ENCODE measurements at regions not wholly inside any gene's neighbourhood (a gene's known extent, or its start where the extent isn't known, plus 50 kb on each side); places are given as distances from the start of the nearest gene placed in this dataset.

- Mint-ChIP-seq H3K27me3 (no peaks in the 10 kb centered on the region), H3K36me3 (ENCODE audit: insufficient read depth) (no peaks in the 10 kb centered on the region), H3K4me1 (ENCODE audit: low read depth) (peaks cover 5% of the 10 kb centered on the region), H3K27ac (no peak overlapping the region), H3K4me3 (ENCODE audit: low read depth) (no peak overlapping the region), H3K9me3 (ENCODE audit: low read depth) (no peaks in the 10 kb centered on the region)
- DNase-seq (ENCODE audit: low spot score, unreplicated experiment), result no peak
- no peak for TF ChIP-seq CTCF (IDR thresholded peaks at IDR 0.05; ENCODE audit: unreplicated experiment)
Observed at GRCh38 chr12:84632556-84632955, 280.0 kb downstream of the SLC6A15 start.

DNA sequence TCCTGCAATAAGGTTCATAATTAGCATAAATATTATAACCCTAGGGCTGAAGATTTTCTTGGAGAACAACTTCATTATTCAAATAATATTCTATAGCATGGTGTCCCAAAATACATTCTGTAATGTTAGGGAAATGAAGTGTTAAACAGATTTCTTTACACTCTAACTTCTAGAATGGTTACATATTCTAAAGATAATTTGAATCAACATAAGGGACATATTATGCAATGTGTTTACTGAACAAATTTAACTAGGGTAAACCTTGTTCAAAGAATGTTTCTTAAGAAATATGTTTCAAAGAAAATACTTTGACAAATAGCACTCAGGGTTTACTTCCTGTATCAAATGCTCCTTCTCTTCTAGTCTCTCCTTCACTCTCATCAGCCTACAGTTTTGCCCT, 281.6 kb downstream of the SLC6A15 start:
- TF ChIP-seq CTCF (IDR thresholded peaks at IDR 0.05; ENCODE audit: unreplicated experiment), result no peak
- Mint-ChIP-seq H3K36me3 (ENCODE audit: insufficient read depth) (no peaks in the 10 kb centered on the region), H3K27me3 (no peaks in the 10 kb centered on the region), H3K27ac (no peak overlapping the region), H3K9me3 (ENCODE audit: low read depth) (no peaks in the 10 kb centered on the region), H3K4me3 (ENCODE audit: low read depth) (no peak overlapping the region), H3K4me1 (ENCODE audit: low read depth) (peaks cover 5% of the 10 kb centered on the region)
- DNase-seq (ENCODE audit: low spot score, unreplicated experiment), result no peak

GRCh38 chr12:84627593-84627992, 285.0 kb downstream of the SLC6A15 start:
- no peak for TF ChIP-seq CTCF (IDR thresholded peaks at IDR 0.05; ENCODE audit: unreplicated experiment)
- Mint-ChIP-seq H3K4me1 (ENCODE audit: low read depth) (peaks cover 6% of the 10 kb centered on the region), H3K27ac (no peak overlapping the region), H3K4me3 (ENCODE audit: low read depth) (no peak overlapping the region), H3K27me3 (no peaks in the 10 kb centered on the region), H3K36me3 (ENCODE audit: insufficient read depth) (no peaks in the 10 kb centered on the region), H3K9me3 (ENCODE audit: low read depth) (no peaks in the 10 kb centered on the region)
- no peak for DNase-seq (ENCODE audit: low spot score, unreplicated experiment)

DNA sequence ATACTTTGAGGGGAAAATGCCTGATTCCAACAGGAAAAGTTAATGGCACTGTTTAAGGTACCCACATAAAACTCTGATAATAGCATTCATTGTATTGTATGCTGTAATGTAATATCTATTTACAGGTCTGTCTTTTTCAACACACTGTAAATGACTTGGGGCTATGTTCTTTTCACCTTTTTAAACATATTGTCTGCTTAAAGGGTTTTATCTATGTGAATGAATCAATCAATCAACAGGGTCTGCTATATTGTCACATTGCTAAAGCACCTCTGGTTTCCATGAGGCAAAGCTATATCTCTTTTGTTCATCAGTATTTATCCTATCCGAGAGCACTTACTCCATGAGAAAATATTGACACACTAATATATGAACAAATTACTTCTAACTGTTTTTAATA, 288.0 kb downstream of the SLC6A15 start:
- Mint-ChIP-seq H3K9me3 (ENCODE audit: low read depth) (no peaks in the 10 kb centered on the region), H3K4me3 (ENCODE audit: low read depth) (no peak overlapping the region), H3K27me3 (no peaks in the 10 kb centered on the region), H3K36me3 (ENCODE audit: insufficient read depth) (no peaks in the 10 kb centered on the region), H3K27ac (peak overlapping the region; percentile 71), H3K4me1 (ENCODE audit: low read depth) (peaks cover 1% of the 10 kb centered on the region)
- no peak for TF ChIP-seq CTCF (IDR thresholded peaks at IDR 0.05; ENCODE audit: unreplicated experiment)
- DNase-seq (ENCODE audit: low spot score, unreplicated experiment), result no peak

GRCh38 chr12:84619053-84619571, 293.5 kb downstream of the SLC6A15 start:
- Mint-ChIP-seq H3K27me3 (no peaks in the 10 kb centered on the region), H3K27ac (no peak overlapping the region), H3K36me3 (ENCODE audit: insufficient read depth) (no peaks in the 10 kb centered on the region), H3K9me3 (ENCODE audit: low read depth) (peaks cover 3% of the 10 kb centered on the region), H3K4me1 (ENCODE audit: low read depth) (no peaks in the 10 kb centered on the region), H3K4me3 (ENCODE audit: low read depth) (no peak overlapping the region)
- no peak for DNase-seq (ENCODE audit: low spot score, unreplicated experiment)
- TF ChIP-seq CTCF (IDR thresholded peaks at IDR 0.05; ENCODE audit: unreplicated experiment), result peak; percentile 28

Measured in progenitor cell of endocrine pancreas (in vitro differentiated cells).